ENCODE measurements at regions not wholly inside any gene's neighbourhood (a gene's known extent, or its start where the extent isn't known, plus 50 kb on each side); places are given as distances from the start of the nearest gene placed in this dataset.
"Not testable (repeated sequence)": the region's sequence is repeated elsewhere in the genome, so short reads cannot be mapped to it uniquely, and the experiment has no call there.

GRCh38 chr2:175679231-175679630 lies 322.8 kb downstream of the LNPK start:
- no peaks in the 10 kb centered on the region for H3K36me3 ChIP-seq (ENCODE audit: control insufficient read depth, insufficient read depth, low read length)

DNA sequence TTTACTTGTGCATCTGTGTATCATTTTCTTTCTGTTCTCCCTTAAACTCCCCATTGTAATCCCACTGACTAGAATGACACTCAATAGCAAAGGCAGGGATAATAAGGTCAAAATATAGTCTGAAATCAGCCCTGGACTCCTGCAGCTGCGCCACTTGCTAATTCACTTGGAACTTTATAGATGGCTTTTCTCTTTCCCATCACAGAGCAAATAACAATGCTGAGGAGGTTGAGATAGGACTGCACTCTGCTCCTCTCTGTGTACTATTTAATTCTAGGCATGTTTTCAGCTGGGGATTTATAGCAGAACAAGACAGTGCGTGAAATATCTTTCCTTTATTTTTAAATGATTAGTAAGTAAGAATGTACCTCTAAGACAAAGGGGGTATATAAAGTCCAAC lies 324.2 kb downstream of the LNPK start:
- Histone ChIP-seq H3K27me3 (replicated peaks; ENCODE audit: control insufficient read depth, insufficient read depth, low read length, poor library complexity, severe bottlenecking) (no peaks in the 10 kb centered on the region), H3K4me1 (ENCODE audit: control insufficient read depth, insufficient read depth, low read length, poor library complexity, severe bottlenecking) (no peaks in the 10 kb centered on the region), H3K4me3 (ENCODE audit: insufficient read depth, low read depth, low read length, poor library complexity, severe bottlenecking) (no peak overlapping the region), H3K27ac (ENCODE audit: insufficient read depth, low read length, poor library complexity, severe bottlenecking) (no peak overlapping the region), H3K9me3 (ENCODE audit: control insufficient read depth, low read length) (no peaks in the 10 kb centered on the region), H3K36me3 (ENCODE audit: control insufficient read depth, insufficient read depth, low read length) (no peaks in the 10 kb centered on the region)
- no peak for DNase-seq

More at GRCh38 chr2:175679231-175679630, 322.8 kb downstream of the LNPK start:
- no peak overlapping the region for H3K4me3 ChIP-seq (ENCODE audit: insufficient read depth, low read depth, low read length, poor library complexity, severe bottlenecking)
- no peak for DNase-seq
- H3K9me3 ChIP-seq (ENCODE audit: control insufficient read depth, low read length) = no peaks in the 10 kb centered on the region
- no peaks in the 10 kb centered on the region for H3K4me1 ChIP-seq (ENCODE audit: control insufficient read depth, insufficient read depth, low read length, poor library complexity, severe bottlenecking)
- no peak overlapping the region for H3K27ac ChIP-seq (ENCODE audit: insufficient read depth, low read length, poor library complexity, severe bottlenecking)
- no peaks in the 10 kb centered on the region for H3K27me3 ChIP-seq (replicated peaks; ENCODE audit: control insufficient read depth, insufficient read depth, low read length, poor library complexity, severe bottlenecking)

GRCh38 chr2:175676813-175677212 lies 325.3 kb downstream of the LNPK start:
- Histone ChIP-seq H3K9me3 (ENCODE audit: control insufficient read depth, low read length) (no peaks in the 10 kb centered on the region), H3K27ac (ENCODE audit: insufficient read depth, low read length, poor library complexity, severe bottlenecking) (no peak overlapping the region), H3K4me1 (ENCODE audit: control insufficient read depth, insufficient read depth, low read length, poor library complexity, severe bottlenecking) (no peaks in the 10 kb centered on the region), H3K27me3 (replicated peaks; ENCODE audit: control insufficient read depth, insufficient read depth, low read length, poor library complexity, severe bottlenecking) (no peaks in the 10 kb centered on the region), H3K4me3 (ENCODE audit: insufficient read depth, low read depth, low read length, poor library complexity, severe bottlenecking) (no peak overlapping the region), H3K36me3 (ENCODE audit: control insufficient read depth, insufficient read depth, low read length) (no peaks in the 10 kb centered on the region)
- DNase-seq = no peak

- not testable (repeated sequence) for H3K36me3 ChIP-seq (ENCODE audit: control insufficient read depth, insufficient read depth, low read length); H3K27me3 ChIP-seq (replicated peaks; ENCODE audit: control insufficient read depth, insufficient read depth, low read length, poor library complexity, severe bottlenecking); H3K4me1 ChIP-seq (ENCODE audit: control insufficient read depth, insufficient read depth, low read length, poor library complexity, severe bottlenecking); H3K4me3 ChIP-seq (ENCODE audit: insufficient read depth, low read depth, low read length, poor library complexity, severe bottlenecking); H3K27ac ChIP-seq (ENCODE audit: insufficient read depth, low read length, poor library complexity, severe bottlenecking); DNase-seq; H3K9me3 ChIP-seq (ENCODE audit: control insufficient read depth, low read length)
Measured at GRCh38 chr2:175668804-175669203, 333.3 kb downstream of the LNPK start.

GRCh38 chr2:175662335-175662734 lies 339.7 kb downstream of the LNPK start:
- DNase-seq = no peak
- Histone ChIP-seq H3K4me3 (ENCODE audit: insufficient read depth, low read depth, low read length, poor library complexity, severe bottlenecking) (no peak overlapping the region), H3K4me1 (ENCODE audit: control insufficient read depth, insufficient read depth, low read length, poor library complexity, severe bottlenecking) (no peaks in the 10 kb centered on the region), H3K27ac (ENCODE audit: insufficient read depth, low read length, poor library complexity, severe bottlenecking) (no peak overlapping the region), H3K36me3 (ENCODE audit: control insufficient read depth, insufficient read depth, low read length) (no peaks in the 10 kb centered on the region), H3K9me3 (ENCODE audit: control insufficient read depth, low read length) (no peaks in the 10 kb centered on the region), H3K27me3 (replicated peaks; ENCODE audit: control insufficient read depth, insufficient read depth, low read length, poor library complexity, severe bottlenecking) (no peaks in the 10 kb centered on the region)

DNA sequence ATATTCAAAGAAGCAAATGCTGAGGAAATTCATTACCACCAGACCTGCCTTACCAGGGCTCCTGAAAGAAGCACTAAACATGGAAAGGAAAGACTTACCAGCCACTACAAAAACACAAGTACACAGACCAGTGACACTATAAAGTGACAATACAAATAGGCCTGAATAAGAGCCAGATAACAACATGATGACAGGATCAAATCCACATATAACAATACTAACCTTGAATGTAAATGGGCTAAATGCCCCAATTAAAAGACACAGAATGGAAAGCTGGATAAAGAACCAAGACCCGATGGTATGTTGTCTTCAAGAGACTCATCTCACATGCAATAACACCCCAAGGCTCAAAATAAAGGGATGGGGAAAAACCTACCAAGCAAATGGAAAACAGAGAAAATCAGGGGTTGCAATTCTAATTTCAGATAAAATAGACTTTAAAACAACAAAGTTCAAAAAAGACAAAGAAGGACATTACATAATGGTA lies 353.4 kb downstream of the LNPK start:
- Histone ChIP-seq H3K27ac (ENCODE audit: insufficient read depth, low read length, poor library complexity, severe bottlenecking) (no peak overlapping the region), H3K36me3 (ENCODE audit: control insufficient read depth, insufficient read depth, low read length) (no peaks in the 10 kb centered on the region), H3K27me3 (replicated peaks; ENCODE audit: control insufficient read depth, insufficient read depth, low read length, poor library complexity, severe bottlenecking) (no peaks in the 10 kb centered on the region), H3K9me3 (ENCODE audit: control insufficient read depth, low read length) (no peaks in the 10 kb centered on the region), H3K4me3 (ENCODE audit: insufficient read depth, low read depth, low read length, poor library complexity, severe bottlenecking) (no peak overlapping the region), H3K4me1 (ENCODE audit: control insufficient read depth, insufficient read depth, low read length, poor library complexity, severe bottlenecking) (no peaks in the 10 kb centered on the region)
- no peak for DNase-seq

GRCh38 chr2:175647058-175647457 lies 355.0 kb downstream of the LNPK start:
- H3K9me3 ChIP-seq (ENCODE audit: control insufficient read depth, low read length) = no peaks in the 10 kb centered on the region
- H3K36me3 ChIP-seq (ENCODE audit: control insufficient read depth, insufficient read depth, low read length) = no peaks in the 10 kb centered on the region
- no peak overlapping the region for H3K4me3 ChIP-seq (ENCODE audit: insufficient read depth, low read depth, low read length, poor library complexity, severe bottlenecking)
- H3K27me3 ChIP-seq (replicated peaks; ENCODE audit: control insufficient read depth, insufficient read depth, low read length, poor library complexity, severe bottlenecking) = no peaks in the 10 kb centered on the region
- H3K27ac ChIP-seq (ENCODE audit: insufficient read depth, low read length, poor library complexity, severe bottlenecking) = no peak overlapping the region
- no peak for DNase-seq
- no peaks in the 10 kb centered on the region for H3K4me1 ChIP-seq (ENCODE audit: control insufficient read depth, insufficient read depth, low read length, poor library complexity, severe bottlenecking)

DNA sequence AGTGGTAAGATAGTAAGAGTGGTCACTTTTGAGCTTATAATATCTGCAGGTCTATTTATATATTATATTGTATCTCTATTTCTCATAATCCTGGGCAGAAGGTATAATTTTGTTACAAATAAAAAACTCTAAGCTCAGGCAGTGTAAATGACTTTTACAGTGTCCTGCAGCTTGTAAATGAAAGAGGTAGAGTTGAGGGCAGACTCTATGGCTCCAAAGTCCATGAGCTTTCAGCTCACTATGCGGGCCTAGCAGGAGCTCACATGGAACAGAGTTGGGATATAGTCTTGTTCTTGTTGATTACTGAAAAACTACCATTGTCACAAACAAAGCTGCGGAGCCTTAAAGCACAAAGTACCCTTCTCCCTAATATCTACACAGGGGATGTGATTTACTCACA lies 361.4 kb downstream of the LNPK start:
- Histone ChIP-seq H3K4me1 (ENCODE audit: control insufficient read depth, insufficient read depth, low read length, poor library complexity, severe bottlenecking) (no peaks in the 10 kb centered on the region), H3K9me3 (ENCODE audit: control insufficient read depth, low read length) (no peaks in the 10 kb centered on the region), H3K4me3 (ENCODE audit: insufficient read depth, low read depth, low read length, poor library complexity, severe bottlenecking) (no peak overlapping the region), H3K27ac (ENCODE audit: insufficient read depth, low read length, poor library complexity, severe bottlenecking) (no peak overlapping the region), H3K27me3 (replicated peaks; ENCODE audit: control insufficient read depth, insufficient read depth, low read length, poor library complexity, severe bottlenecking) (no peaks in the 10 kb centered on the region), H3K36me3 (ENCODE audit: control insufficient read depth, insufficient read depth, low read length) (no peaks in the 10 kb centered on the region)
- no peak for DNase-seq

GRCh38 chr2:175633227-175633626 lies 368.8 kb downstream of the LNPK start:
- Histone ChIP-seq H3K4me3 (ENCODE audit: insufficient read depth, low read depth, low read length, poor library complexity, severe bottlenecking) (no peak overlapping the region), H3K4me1 (ENCODE audit: control insufficient read depth, insufficient read depth, low read length, poor library complexity, severe bottlenecking) (no peaks in the 10 kb centered on the region), H3K27ac (ENCODE audit: insufficient read depth, low read length, poor library complexity, severe bottlenecking) (no peak overlapping the region), H3K9me3 (ENCODE audit: control insufficient read depth, low read length) (no peaks in the 10 kb centered on the region), H3K27me3 (replicated peaks; ENCODE audit: control insufficient read depth, insufficient read depth, low read length, poor library complexity, severe bottlenecking) (no peaks in the 10 kb centered on the region), H3K36me3 (ENCODE audit: control insufficient read depth, insufficient read depth, low read length) (no peaks in the 10 kb centered on the region)
- DNase-seq = no peak

DNA sequence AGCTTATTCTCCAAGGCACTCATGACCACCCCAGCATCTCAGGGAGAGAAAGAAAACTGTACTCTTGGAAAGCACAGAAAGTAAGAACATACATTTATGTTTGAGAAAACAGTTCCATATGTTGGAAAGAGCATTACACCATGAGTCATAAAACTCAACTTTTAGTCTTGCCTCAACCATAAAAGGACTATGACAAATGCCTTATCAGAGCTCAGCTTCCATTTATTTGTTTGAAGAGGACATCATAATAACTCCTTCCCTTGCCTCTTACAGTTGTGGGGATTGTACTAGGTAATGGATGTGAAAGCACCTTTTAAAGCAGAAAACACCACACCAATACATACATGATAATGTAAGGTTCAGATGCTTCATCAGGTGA lies 370.8 kb downstream of the LNPK start:
- H3K36me3 ChIP-seq (ENCODE audit: control insufficient read depth, insufficient read depth, low read length) = no peaks in the 10 kb centered on the region
- H3K27ac ChIP-seq (ENCODE audit: insufficient read depth, low read length, poor library complexity, severe bottlenecking) = no peak overlapping the region
- DNase-seq = no peak
- H3K27me3 ChIP-seq (replicated peaks; ENCODE audit: control insufficient read depth, insufficient read depth, low read length, poor library complexity, severe bottlenecking) = no peaks in the 10 kb centered on the region
- H3K9me3 ChIP-seq (ENCODE audit: control insufficient read depth, low read length) = no peaks in the 10 kb centered on the region
- no peaks in the 10 kb centered on the region for H3K4me1 ChIP-seq (ENCODE audit: control insufficient read depth, insufficient read depth, low read length, poor library complexity, severe bottlenecking)
- no peak overlapping the region for H3K4me3 ChIP-seq (ENCODE audit: insufficient read depth, low read depth, low read length, poor library complexity, severe bottlenecking)
